Activated CD8-positive, alpha-beta T cell treated with anti-CD3 and anti-CD28 coated beads for 36 hours (primary cell): ENCODE measurements at regions not wholly inside any gene's neighbourhood (a gene's known extent, or its start where the extent isn't known, plus 50 kb on each side); places are given as distances from the start of the nearest gene placed in this dataset.
A peak's percentile ranks its signal among the peaks of the same experiment; 100 is the strongest.

Experiments used
- ATAC-seq: fragments of 200-7000 bp; cut with Tn5 transposase; one replicate; pipeline ENCODE4 v1.10.0; 2021; ENCODE audit warnings: mild to moderate bottlenecking, moderate library complexity
- CTCF ChIA-PET: fragments of 350-600 bp; sonication (Branson Sonifier 250); formaldehyde crosslinking; loops from one replicate; lab custom pipeline; 2021; ENCODE audit warnings: antibody characterized with exemption; lab: Charles Lee
- POLR2A ChIA-PET: fragments of 350-600 bp; sonication (Branson Sonifier 250); formaldehyde crosslinking; loops from one replicate; lab custom pipeline; 2021; ENCODE audit warnings: antibody characterized with exemption; lab: Charles Lee
- DNase-seq: peaks from one replicate; pipeline ENCODE4 v3.0.0-alpha.2; 2020
- H3K27ac Mint-ChIP-seq: one replicate; pipeline ENCODE4 v1.8.0; 2021; ENCODE audit warnings: mild to moderate bottlenecking, mixed read lengths
- H3K27me3 Mint-ChIP-seq: one replicate; pipeline ENCODE4 v1.8.0; 2021; ENCODE audit warnings: mixed read lengths
- H3K36me3 Mint-ChIP-seq: one replicate; pipeline ENCODE4 v1.8.0; 2021; ENCODE audit warnings: low read depth, mixed read lengths
- H3K4me1 Mint-ChIP-seq: one replicate; pipeline ENCODE4 v1.8.0; 2021; ENCODE audit warnings: low read depth, mixed read lengths
- H3K4me3 Mint-ChIP-seq: one replicate; pipeline ENCODE4 v1.8.0; 2021; ENCODE audit warnings: mild to moderate bottlenecking, moderate library complexity, mixed read lengths
- H3K9me3 Mint-ChIP-seq: one replicate; pipeline ENCODE4 v1.8.0; 2021; ENCODE audit warnings: mixed read lengths
- intact Hi-C: fragments of 100-400 bp; cut with micrococcal nuclease; formaldehyde crosslinking; loops from one replicate; pipeline ENCODE4 v1.10.0; 2022
- TF ChIP-seq, protein P1 (sequence below): fragments of 200-600 bp; IDR thresholded peaks from one replicate; pipeline ENCODE4 v1.8.0; 2022; ENCODE audit warnings: antibody characterized with exemption, mild to moderate bottlenecking

DNA sequence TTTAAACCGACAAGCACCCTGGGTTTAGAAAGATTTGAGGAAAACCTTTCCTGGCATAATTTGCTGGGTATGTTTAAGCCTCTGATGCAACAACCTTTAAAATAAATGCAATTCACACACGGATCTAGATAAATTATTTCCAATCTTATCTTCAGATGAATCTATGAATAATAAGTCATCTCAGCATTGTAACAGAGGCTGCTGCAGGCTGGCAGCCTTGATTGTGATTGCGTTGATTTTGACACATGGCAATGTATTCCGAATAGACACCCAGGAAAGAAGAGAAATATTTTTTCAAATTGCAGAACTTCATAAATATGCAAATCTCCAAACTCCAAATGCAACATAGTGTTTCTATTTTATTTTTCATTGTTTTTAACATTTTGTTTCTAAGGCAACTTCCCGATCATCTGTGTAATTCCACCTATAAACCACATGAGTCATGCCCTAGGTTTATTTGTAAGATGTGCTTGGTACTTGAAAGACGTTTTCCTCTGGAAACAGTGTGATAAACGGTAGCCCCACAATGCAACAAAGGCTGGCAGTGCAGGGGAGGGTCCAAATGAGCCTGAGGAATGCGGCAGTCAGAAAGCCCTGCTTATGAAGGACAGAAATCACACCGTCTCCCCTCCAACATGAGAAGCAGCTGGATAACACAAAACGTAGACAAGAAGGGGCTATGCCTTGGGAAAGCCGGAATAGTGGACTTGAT lies 359.0 kb downstream of the BRD1 start:
- CTCF ChIA-PET, result no interaction called here
- ATAC-seq, result no peak

DNA sequence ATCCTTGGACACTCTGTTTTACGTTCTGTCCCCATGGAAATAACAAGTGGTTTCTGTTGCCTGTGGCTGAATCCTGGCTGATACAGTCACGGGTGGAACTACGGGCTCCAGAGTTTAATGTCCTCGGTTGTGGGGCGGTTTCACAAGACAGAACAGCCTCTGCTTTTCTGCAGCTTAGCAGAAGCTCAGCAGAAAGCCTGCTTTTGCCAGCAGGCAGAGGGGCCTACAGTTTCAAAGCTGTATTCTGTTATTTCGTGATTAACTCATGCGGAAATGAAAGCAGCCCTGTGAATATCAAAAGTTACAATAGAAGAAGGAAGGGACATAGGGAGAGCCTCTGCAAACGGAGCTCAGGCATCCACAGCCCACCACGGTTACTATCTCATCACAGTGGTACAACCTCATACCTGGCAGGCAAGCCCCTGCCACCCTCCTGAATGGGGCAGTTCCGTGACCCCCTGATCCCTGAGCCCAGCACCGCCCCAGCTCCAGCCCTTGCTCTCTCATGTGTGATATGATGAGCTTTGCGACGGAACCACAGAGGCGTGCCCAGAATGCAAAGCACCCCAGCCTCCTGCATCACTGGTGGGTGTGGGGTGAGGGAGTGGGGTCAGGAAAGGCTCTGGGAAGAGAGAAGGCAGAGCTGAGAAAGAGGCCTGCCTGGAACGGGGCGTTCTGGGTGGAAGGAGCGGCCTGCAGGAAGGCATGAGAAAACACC lies 360.6 kb downstream of the BRD1 start:
- ATAC-seq (no peak), DNase-seq (no peak)
- CTCF ChIA-PET, result interaction anchor here (1.4 kb wide), 1 partner anchor 162 kb away, joined by 3 read pairs; no protein-coding TSS in a partner anchor
- no peak overlapping the region for H3K4me3 Mint-ChIP-seq
- H3K9me3 Mint-ChIP-seq, result no peaks in the 10 kb centered on the region
- H3K27me3 Mint-ChIP-seq, result no peaks in the 10 kb centered on the region
- intact Hi-C loops, result no loop called here
- no peaks in the 10 kb centered on the region for H3K4me1 Mint-ChIP-seq
- no peak overlapping the region for H3K27ac Mint-ChIP-seq
- TF ChIP-seq, protein P1, sequence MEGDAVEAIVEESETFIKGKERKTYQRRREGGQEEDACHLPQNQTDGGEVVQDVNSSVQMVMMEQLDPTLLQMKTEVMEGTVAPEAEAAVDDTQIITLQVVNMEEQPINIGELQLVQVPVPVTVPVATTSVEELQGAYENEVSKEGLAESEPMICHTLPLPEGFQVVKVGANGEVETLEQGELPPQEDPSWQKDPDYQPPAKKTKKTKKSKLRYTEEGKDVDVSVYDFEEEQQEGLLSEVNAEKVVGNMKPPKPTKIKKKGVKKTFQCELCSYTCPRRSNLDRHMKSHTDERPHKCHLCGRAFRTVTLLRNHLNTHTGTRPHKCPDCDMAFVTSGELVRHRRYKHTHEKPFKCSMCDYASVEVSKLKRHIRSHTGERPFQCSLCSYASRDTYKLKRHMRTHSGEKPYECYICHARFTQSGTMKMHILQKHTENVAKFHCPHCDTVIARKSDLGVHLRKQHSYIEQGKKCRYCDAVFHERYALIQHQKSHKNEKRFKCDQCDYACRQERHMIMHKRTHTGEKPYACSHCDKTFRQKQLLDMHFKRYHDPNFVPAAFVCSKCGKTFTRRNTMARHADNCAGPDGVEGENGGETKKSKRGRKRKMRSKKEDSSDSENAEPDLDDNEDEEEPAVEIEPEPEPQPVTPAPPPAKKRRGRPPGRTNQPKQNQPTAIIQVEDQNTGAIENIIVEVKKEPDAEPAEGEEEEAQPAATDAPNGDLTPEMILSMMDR, result no peak
- POLR2A ChIA-PET, result no interaction called here
- no peaks in the 10 kb centered on the region for H3K36me3 Mint-ChIP-seq

More for the DNA sequence above, 359.0 kb downstream of the BRD1 start:
- H3K27me3 Mint-ChIP-seq, result peaks cover 1% of the 10 kb centered on the region
- POLR2A ChIA-PET, result no interaction called here
- no peaks in the 10 kb centered on the region for H3K4me1 Mint-ChIP-seq
- intact Hi-C loops, result no loop called here
- TF ChIP-seq, protein P1, result no peak
- DNase-seq, result no peak
- H3K9me3 Mint-ChIP-seq, result no peaks in the 10 kb centered on the region
- H3K27ac Mint-ChIP-seq, result no peak overlapping the region
- no peaks in the 10 kb centered on the region for H3K36me3 Mint-ChIP-seq
- no peak overlapping the region for H3K4me3 Mint-ChIP-seq

DNA sequence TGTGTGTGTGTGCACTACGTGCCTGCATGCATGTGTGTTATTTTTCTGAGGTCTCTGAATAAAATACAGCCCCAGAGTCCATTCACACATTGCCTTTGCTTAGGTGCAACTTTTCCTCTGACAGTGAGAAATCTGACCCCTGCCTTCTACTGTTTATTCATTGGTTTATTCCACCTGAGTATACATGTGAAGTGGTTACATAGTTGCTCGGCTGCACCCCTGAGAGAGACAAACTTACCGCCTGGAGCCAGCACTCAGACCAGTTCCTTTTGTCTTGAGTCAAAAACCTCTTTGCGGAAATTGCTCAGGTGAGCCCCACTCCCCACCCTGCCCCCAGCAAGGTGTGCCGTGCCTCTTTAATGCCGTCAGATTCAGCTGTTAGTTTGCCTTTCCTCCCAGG lies 363.6 kb downstream of the BRD1 start:
- H3K4me1 Mint-ChIP-seq, result no peaks in the 10 kb centered on the region
- H3K36me3 Mint-ChIP-seq, result no peaks in the 10 kb centered on the region
- ChIA-PET POLR2A (no interaction called here), CTCF (no interaction called here)
- ATAC-seq (no peak), DNase-seq (no peak)
- no peak overlapping the region for H3K27ac Mint-ChIP-seq
- no peaks in the 10 kb centered on the region for H3K9me3 Mint-ChIP-seq
- intact Hi-C loops, result no loop called here
- no peak overlapping the region for H3K4me3 Mint-ChIP-seq
- TF ChIP-seq, protein P1, result no peak
- no peaks in the 10 kb centered on the region for H3K27me3 Mint-ChIP-seq

DNA sequence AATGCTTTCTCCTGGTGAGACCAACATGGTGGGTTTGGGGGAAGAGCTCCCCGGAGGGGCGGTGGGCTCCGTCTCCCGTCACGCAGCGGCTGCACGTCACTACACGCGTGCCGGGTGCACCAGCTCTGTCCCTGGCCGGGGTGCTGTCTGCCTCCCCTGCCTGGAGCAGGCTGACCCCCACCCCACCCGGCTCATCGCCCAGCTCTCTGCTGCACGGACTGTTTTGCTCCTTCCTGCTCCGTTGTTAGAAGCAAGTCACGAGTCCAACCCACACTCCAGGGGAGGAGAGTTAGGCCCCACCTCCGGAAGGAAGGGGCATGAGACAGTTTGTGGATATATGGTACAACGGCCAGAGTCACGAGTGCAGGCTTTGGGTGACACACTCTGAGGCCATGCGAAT lies 364.9 kb downstream of the BRD1 start:
- intact Hi-C loops, result no loop called here
- POLR2A ChIA-PET, result no interaction called here
- TF ChIP-seq, protein P1, result no peak
- H3K4me3 Mint-ChIP-seq, result no peak overlapping the region
- H3K27me3 Mint-ChIP-seq, result peaks cover 5% of the 10 kb centered on the region
- CTCF ChIA-PET, result no interaction called here
- ATAC-seq, result peak; percentile 27
- no peaks in the 10 kb centered on the region for H3K36me3 Mint-ChIP-seq
- DNase-seq, result peak; percentile 16
- H3K27ac Mint-ChIP-seq, result no peak overlapping the region
- no peaks in the 10 kb centered on the region for H3K4me1 Mint-ChIP-seq
- no peaks in the 10 kb centered on the region for H3K9me3 Mint-ChIP-seq

DNA sequence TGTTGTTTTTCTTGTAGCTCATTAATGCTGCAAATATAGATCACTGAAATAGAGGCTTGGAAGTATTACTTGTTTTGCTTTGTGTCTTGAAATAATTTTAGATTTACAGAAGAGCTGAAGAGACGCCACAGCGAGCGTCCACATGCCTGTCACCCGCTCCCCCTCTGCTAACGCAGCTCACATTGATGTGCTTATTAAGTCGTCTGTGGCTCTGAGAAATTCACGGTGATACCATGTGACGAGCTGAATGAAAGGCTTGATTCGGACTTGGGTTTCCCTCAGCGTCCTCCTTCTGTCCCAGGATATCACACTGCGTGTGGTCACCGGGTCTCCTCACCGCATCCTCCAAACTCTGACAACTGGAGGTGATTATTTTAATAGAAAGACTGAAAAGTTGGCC lies 365.4 kb downstream of the BRD1 start:
- DNase-seq (no peak), ATAC-seq (no peak)
- Mint-ChIP-seq H3K27me3 (peaks cover 5% of the 10 kb centered on the region), H3K27ac (no peak overlapping the region), H3K9me3 (no peaks in the 10 kb centered on the region), H3K36me3 (no peaks in the 10 kb centered on the region), H3K4me3 (no peak overlapping the region), H3K4me1 (no peaks in the 10 kb centered on the region)
- intact Hi-C loops, result no loop called here
- CTCF ChIA-PET, result no interaction called here
- POLR2A ChIA-PET, result no interaction called here
- TF ChIP-seq, protein P1, result no peak
